H7 (cell line): ENCODE measurements at regions not wholly inside any gene's neighbourhood (a gene's known extent, or its start where the extent isn't known, plus 50 kb on each side); places are given as distances from the start of the nearest gene placed in this dataset.
A peak's percentile ranks its signal among the peaks of the same experiment; 100 is the strongest.
"Not testable (repeated sequence)": the region's sequence is repeated elsewhere in the genome, so short reads cannot be mapped to it uniquely, and the experiment has no call there.

ENCODE experiments used
- DNase-seq: peaks from one replicate; pipeline ENCODE4 v3.0.0; 2012
- H3K27me3 ChIP-seq: 2 replicates; pipeline ENCODE4 v1.6.0; 2011; ENCODE audit warnings: mild to moderate bottlenecking, low read length; ENCODE audit not compliant: control insufficient read depth, insufficient read depth
- H3K36me3 ChIP-seq: replicated peaks from 2 replicates; pipeline ENCODE4 v1.5.1; 2011; ENCODE audit warnings: low read length; ENCODE audit not compliant: control insufficient read depth, insufficient read depth
- H3K4me3 ChIP-seq: 2 replicates; pipeline ENCODE4 v1.5.1; 2011; ENCODE audit warnings: low read depth, mild to moderate bottlenecking, control low read depth, low read length, moderate library complexity; ENCODE audit not compliant: insufficient read depth

- DNase-seq: no peak
- Histone ChIP-seq H3K4me3 (no peak overlapping the region), H3K27me3 (no peaks in the 10 kb centered on the region), H3K36me3 (no peaks in the 10 kb centered on the region)
Observed at GRCh38 chr15:91632176-91632575, 221.3 kb upstream of the SLCO3A1 start.

GRCh38 chr15:91632981-91633380, 220.5 kb upstream of the SLCO3A1 start:
- H3K36me3 ChIP-seq: no peaks in the 10 kb centered on the region

GRCh38 chr15:91634179-91634578, 219.3 kb upstream of the SLCO3A1 start:
- Histone ChIP-seq H3K27me3 (no peaks in the 10 kb centered on the region), H3K36me3 (no peaks in the 10 kb centered on the region), H3K4me3 (no peak overlapping the region)
- no peak for DNase-seq

More at GRCh38 chr15:91632981-91633380, 220.5 kb upstream of the SLCO3A1 start:
- Histone ChIP-seq H3K4me3 (no peak overlapping the region), H3K27me3 (no peaks in the 10 kb centered on the region)
- no peak for DNase-seq

- no peaks in the 10 kb centered on the region for H3K27me3 ChIP-seq
- no peaks in the 10 kb centered on the region for H3K36me3 ChIP-seq
- H3K4me3 ChIP-seq: no peak overlapping the region
- DNase-seq: no peak
Observed at GRCh38 chr15:91635080-91635479, 218.4 kb upstream of the SLCO3A1 start.

GRCh38 chr15:91635641-91636040, 217.9 kb upstream of the SLCO3A1 start:
- Histone ChIP-seq H3K27me3 (no peaks in the 10 kb centered on the region), H3K36me3 (no peaks in the 10 kb centered on the region), H3K4me3 (no peak overlapping the region)
- DNase-seq: no peak

GRCh38 chr15:91649016-91649415, 204.5 kb upstream of the SLCO3A1 start:
- DNase-seq: no peak
- H3K36me3 ChIP-seq: no peaks in the 10 kb centered on the region
- no peaks in the 10 kb centered on the region for H3K27me3 ChIP-seq
- H3K4me3 ChIP-seq: no peak overlapping the region

- no peak for DNase-seq
- no peaks in the 10 kb centered on the region for H3K27me3 ChIP-seq
- no peak overlapping the region for H3K4me3 ChIP-seq
- no peaks in the 10 kb centered on the region for H3K36me3 ChIP-seq
Observed at GRCh38 chr15:91649831-91650321, 203.6 kb upstream of the SLCO3A1 start.

- Histone ChIP-seq H3K27me3 (no peaks in the 10 kb centered on the region), H3K36me3 (no peaks in the 10 kb centered on the region), H3K4me3 (no peak overlapping the region)
- no peak for DNase-seq
Observed at GRCh38 chr15:91651251-91651650, 202.3 kb upstream of the SLCO3A1 start.

- DNase-seq: no peak
- Histone ChIP-seq H3K36me3 (no peaks in the 10 kb centered on the region), H3K27me3 (no peaks in the 10 kb centered on the region), H3K4me3 (no peak overlapping the region)
Observed at GRCh38 chr15:91652610-91653207, 200.8 kb upstream of the SLCO3A1 start.

- not testable (repeated sequence) for H3K36me3 ChIP-seq, H3K27me3 ChIP-seq, H3K4me3 ChIP-seq, DNase-seq
Observed at GRCh38 chr15:91655563-91656290, 197.8 kb upstream of the SLCO3A1 start.

GRCh38 chr15:91660174-91660649, 193.3 kb upstream of the SLCO3A1 start:
- DNase-seq: peak; percentile 6
- Histone ChIP-seq H3K36me3 (no peaks in the 10 kb centered on the region), H3K4me3 (no peak overlapping the region), H3K27me3 (no peaks in the 10 kb centered on the region)

GRCh38 chr15:91664224-91664836, 189.2 kb upstream of the SLCO3A1 start:
- no peak for DNase-seq
- no peaks in the 10 kb centered on the region for H3K36me3 ChIP-seq
- H3K27me3 ChIP-seq: no peaks in the 10 kb centered on the region
- H3K4me3 ChIP-seq: no peak overlapping the region

GRCh38 chr15:91665212-91665611, 188.3 kb upstream of the SLCO3A1 start:
- H3K27me3 ChIP-seq: no peaks in the 10 kb centered on the region
- H3K4me3 ChIP-seq: no peak overlapping the region
- DNase-seq: no peak
- no peaks in the 10 kb centered on the region for H3K36me3 ChIP-seq

GRCh38 chr15:91668370-91668769, 185.1 kb upstream of the SLCO3A1 start:
- H3K36me3 ChIP-seq: no peaks in the 10 kb centered on the region
- no peak for DNase-seq
- H3K27me3 ChIP-seq: no peaks in the 10 kb centered on the region
- no peak overlapping the region for H3K4me3 ChIP-seq

- Histone ChIP-seq H3K27me3 (no peaks in the 10 kb centered on the region), H3K4me3 (no peak overlapping the region), H3K36me3 (no peaks in the 10 kb centered on the region)
- no peak for DNase-seq
Observed at GRCh38 chr15:91670108-91670507, 183.4 kb upstream of the SLCO3A1 start.
